ENCODE measurements at regions not wholly inside any gene's neighbourhood (a gene's known extent, or its start where the extent isn't known, plus 50 kb on each side); places are given as distances from the start of the nearest gene placed in this dataset.

- no peaks in the 10 kb centered on the region for H3K36me3 ChIP-seq (ENCODE audit: control insufficient read depth in 4 of 4, insufficient read depth in 3 of 4, low read depth in 1 of 4, low read length in 3 of 4)
- no peaks in the 10 kb centered on the region for H3K9me3 ChIP-seq (ENCODE audit: control insufficient read depth in 4 of 4, low read length in 3 of 4)
- no peaks in the 10 kb centered on the region for H3K27me3 ChIP-seq (ENCODE audit: control insufficient read depth in 4 of 4, insufficient read depth in 4 of 4, low read length in 3 of 4)
- H3K27ac ChIP-seq (ENCODE audit: low read depth in 1 of 2, low read length in 2 of 2), result no peak overlapping the region
- DNase-seq (ENCODE audit: low spot score), result no peak
- TF ChIP-seq SP1 (IDR thresholded peaks at IDR 0.05) (no peak), HNF4A (conservative IDR thresholded peaks at IDR 0.05) (no peak), NR2F2 (IDR thresholded peaks at IDR 0.05) (no peak), JUND (IDR thresholded peaks at IDR 0.05) (no peak), FOXA2 (IDR thresholded peaks at IDR 0.05) (no peak), GABPA (IDR thresholded peaks at IDR 0.05 in 1 of 2, conservative IDR thresholded peaks at IDR 0.05 in 1 of 2) (no peak), CTCF (IDR thresholded peaks at IDR 0.05; ENCODE audit: low read depth, low read length, missing input control) (no peak), MAX (IDR thresholded peaks at IDR 0.05) (no peak), EGR1 (IDR thresholded peaks at IDR 0.05; ENCODE audit: low read depth in 2 of 2) (no peak), RXRA (IDR thresholded peaks at IDR 0.05) (no peak), TAF1 (conservative IDR thresholded peaks at IDR 0.05) (no peak), FOXA1 (IDR thresholded peaks at IDR 0.05) (no peak), YY1 (IDR thresholded peaks at IDR 0.05) (no peak), RAD21 (IDR thresholded peaks at IDR 0.05) (no peak), ATF3 (IDR thresholded peaks at IDR 0.05) (no peak), HNF4G (IDR thresholded peaks at IDR 0.05) (no peak)
- TF ChIP-seq, protein P1, sequence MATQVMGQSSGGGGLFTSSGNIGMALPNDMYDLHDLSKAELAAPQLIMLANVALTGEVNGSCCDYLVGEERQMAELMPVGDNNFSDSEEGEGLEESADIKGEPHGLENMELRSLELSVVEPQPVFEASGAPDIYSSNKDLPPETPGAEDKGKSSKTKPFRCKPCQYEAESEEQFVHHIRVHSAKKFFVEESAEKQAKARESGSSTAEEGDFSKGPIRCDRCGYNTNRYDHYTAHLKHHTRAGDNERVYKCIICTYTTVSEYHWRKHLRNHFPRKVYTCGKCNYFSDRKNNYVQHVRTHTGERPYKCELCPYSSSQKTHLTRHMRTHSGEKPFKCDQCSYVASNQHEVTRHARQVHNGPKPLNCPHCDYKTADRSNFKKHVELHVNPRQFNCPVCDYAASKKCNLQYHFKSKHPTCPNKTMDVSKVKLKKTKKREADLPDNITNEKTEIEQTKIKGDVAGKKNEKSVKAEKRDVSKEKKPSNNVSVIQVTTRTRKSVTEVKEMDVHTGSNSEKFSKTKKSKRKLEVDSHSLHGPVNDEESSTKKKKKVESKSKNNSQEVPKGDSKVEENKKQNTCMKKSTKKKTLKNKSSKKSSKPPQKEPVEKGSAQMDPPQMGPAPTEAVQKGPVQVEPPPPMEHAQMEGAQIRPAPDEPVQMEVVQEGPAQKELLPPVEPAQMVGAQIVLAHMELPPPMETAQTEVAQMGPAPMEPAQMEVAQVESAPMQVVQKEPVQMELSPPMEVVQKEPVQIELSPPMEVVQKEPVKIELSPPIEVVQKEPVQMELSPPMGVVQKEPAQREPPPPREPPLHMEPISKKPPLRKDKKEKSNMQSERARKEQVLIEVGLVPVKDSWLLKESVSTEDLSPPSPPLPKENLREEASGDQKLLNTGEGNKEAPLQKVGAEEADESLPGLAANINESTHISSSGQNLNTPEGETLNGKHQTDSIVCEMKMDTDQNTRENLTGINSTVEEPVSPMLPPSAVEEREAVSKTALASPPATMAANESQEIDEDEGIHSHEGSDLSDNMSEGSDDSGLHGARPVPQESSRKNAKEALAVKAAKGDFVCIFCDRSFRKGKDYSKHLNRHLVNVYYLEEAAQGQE (IDR thresholded peaks at IDR 0.05), result no peak
- TF ChIP-seq, protein P2, sequence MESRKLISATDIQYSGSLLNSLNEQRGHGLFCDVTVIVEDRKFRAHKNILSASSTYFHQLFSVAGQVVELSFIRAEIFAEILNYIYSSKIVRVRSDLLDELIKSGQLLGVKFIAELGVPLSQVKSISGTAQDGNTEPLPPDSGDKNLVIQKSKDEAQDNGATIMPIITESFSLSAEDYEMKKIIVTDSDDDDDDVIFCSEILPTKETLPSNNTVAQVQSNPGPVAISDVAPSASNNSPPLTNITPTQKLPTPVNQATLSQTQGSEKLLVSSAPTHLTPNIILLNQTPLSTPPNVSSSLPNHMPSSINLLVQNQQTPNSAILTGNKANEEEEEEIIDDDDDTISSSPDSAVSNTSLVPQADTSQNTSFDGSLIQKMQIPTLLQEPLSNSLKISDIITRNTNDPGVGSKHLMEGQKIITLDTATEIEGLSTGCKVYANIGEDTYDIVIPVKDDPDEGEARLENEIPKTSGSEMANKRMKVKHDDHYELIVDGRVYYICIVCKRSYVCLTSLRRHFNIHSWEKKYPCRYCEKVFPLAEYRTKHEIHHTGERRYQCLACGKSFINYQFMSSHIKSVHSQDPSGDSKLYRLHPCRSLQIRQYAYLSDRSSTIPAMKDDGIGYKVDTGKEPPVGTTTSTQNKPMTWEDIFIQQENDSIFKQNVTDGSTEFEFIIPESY (IDR thresholded peaks at IDR 0.05), result no peak
- H3K4me3 ChIP-seq (ENCODE audit: low read depth in 1 of 3, low read length in 3 of 3), result no peak overlapping the region
- 69% methylated on average over 2 of the region's 2 CpGs for WGBS
- H3K9ac ChIP-seq (ENCODE audit: low read depth in 1 of 2, low read length in 2 of 2), result no peak overlapping the region
- no peaks in the 10 kb centered on the region for H3K4me1 ChIP-seq (ENCODE audit: control insufficient read depth in 4 of 4, insufficient read depth in 4 of 4, low read length in 3 of 4)
Measured at GRCh38 chr14:48814562-48814961, 771.6 kb downstream of the RPS29 start.
